ENCODE measurements at regions not wholly inside any gene's neighbourhood (a gene's known extent, or its start where the extent isn't known, plus 50 kb on each side); places are given as distances from the start of the nearest gene placed in this dataset.

DNA sequence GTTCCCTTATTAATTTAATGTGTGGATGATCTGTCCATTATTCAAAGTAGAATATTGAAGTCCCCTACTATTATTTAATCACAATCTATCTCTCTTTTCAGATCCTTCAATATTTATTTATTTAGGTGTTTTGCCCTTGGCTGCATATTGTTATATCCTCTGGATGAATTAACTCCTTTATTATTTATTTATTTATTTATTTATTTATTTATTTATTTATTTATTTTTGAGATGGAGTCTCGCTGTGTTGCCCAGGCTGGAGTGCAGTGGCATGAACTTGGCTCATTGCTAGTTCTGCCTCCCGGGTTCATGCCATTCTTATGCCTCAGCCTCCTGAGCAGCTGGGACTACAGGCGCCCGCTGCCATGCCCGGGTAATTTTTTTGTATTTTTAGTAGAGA, 776.6 kb upstream of the NXPH2 start:
- no peaks in the 10 kb centered on the region for H3K4me1 ChIP-seq (ENCODE audit: control insufficient read depth, insufficient read depth, low read length)
- no peak overlapping the region for H3K27ac ChIP-seq (ENCODE audit: extremely low read depth, low read depth, low read length)
- no peaks in the 10 kb centered on the region for H3K36me3 ChIP-seq (ENCODE audit: control insufficient read depth in 2 of 2, insufficient read depth in 1 of 2, low read length in 2 of 2)
- H3K4me3 ChIP-seq (ENCODE audit: low read depth, low read length): no peak overlapping the region
- POLR2A ChIA-PET: no interaction called here
- no peaks in the 10 kb centered on the region for H3K9me3 ChIP-seq (ENCODE audit: control insufficient read depth, insufficient read depth, low read depth, low read length)
- CTCF ChIA-PET: interaction anchor here (0.7 kb wide), 1 partner anchor 72 kb away, joined by 3 read pairs; no protein-coding TSS in a partner anchor
- TF ChIP-seq, protein P1, sequence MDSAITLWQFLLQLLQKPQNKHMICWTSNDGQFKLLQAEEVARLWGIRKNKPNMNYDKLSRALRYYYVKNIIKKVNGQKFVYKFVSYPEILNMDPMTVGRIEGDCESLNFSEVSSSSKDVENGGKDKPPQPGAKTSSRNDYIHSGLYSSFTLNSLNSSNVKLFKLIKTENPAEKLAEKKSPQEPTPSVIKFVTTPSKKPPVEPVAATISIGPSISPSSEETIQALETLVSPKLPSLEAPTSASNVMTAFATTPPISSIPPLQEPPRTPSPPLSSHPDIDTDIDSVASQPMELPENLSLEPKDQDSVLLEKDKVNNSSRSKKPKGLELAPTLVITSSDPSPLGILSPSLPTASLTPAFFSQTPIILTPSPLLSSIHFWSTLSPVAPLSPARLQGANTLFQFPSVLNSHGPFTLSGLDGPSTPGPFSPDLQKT (IDR thresholded peaks at IDR 0.05; ENCODE audit: borderline replicate concordance, low read depth, low read length): no peak
- TF ChIP-seq ZBTB48 (tag by site-specific recombination; IDR thresholded peaks at IDR 0.05): no peak
- TF ChIP-seq HOXD13 (CRISPR knock-in tag; IDR thresholded peaks at IDR 0.05; ENCODE audit: borderline replicate concordance): no peak
- TF ChIP-seq CTCF (tag by site-specific recombination; IDR thresholded peaks at IDR 0.05): no peak
- TF ChIP-seq ZNF354C (tag by site-specific recombination; IDR thresholded peaks at IDR 0.05; ENCODE audit: borderline replicate concordance, low read depth): no peak
- TF ChIP-seq ZNF488 (tag by site-specific recombination; IDR thresholded peaks at IDR 0.05): no peak
- peak; percentile 87 for TF ChIP-seq ZNF394 (tag by site-specific recombination; IDR thresholded peaks at IDR 0.05; ENCODE audit: borderline replicate concordance)
- no peak for TF ChIP-seq ZFP69B (tag by site-specific recombination; IDR thresholded peaks at IDR 0.05)
- TF ChIP-seq ZNF776 (tag by site-specific recombination; IDR thresholded peaks at IDR 0.05; ENCODE audit: borderline replicate concordance): no peak
- peak; percentile 84 for TF ChIP-seq ZNF518A (tag by site-specific recombination; conservative IDR thresholded peaks at IDR 0.05; ENCODE audit: low read depth)
- TF ChIP-seq, protein P2, sequence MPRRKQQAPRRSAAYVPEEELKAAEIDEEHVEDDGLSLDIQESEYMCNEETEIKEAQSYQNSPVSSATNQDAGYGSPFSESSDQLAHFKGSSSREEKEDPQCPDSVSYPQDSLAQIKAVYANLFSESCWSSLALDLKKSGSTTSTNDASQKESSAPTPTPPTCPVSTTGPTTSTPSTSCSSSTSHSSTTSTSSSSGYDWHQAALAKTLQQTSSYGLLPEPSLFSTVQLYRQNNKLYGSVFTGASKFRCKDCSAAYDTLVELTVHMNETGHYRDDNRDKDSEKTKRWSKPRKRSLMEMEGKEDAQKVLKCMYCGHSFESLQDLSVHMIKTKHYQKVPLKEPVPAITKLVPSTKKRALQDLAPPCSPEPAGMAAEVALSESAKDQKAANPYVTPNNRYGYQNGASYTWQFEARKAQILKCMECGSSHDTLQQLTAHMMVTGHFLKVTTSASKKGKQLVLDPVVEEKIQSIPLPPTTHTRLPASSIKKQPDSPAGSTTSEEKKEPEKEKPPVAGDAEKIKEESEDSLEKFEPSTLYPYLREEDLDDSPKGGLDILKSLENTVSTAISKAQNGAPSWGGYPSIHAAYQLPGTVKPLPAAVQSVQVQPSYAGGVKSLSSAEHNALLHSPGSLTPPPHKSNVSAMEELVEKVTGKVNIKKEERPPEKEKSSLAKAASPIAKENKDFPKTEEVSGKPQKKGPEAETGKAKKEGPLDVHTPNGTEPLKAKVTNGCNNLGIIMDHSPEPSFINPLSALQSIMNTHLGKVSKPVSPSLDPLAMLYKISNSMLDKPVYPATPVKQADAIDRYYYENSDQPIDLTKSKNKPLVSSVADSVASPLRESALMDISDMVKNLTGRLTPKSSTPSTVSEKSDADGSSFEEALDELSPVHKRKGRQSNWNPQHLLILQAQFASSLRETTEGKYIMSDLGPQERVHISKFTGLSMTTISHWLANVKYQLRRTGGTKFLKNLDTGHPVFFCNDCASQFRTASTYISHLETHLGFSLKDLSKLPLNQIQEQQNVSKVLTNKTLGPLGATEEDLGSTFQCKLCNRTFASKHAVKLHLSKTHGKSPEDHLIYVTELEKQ (tag by site-specific recombination; IDR thresholded peaks at IDR 0.05; ENCODE audit: borderline replicate concordance): no peak
- TF ChIP-seq, protein P3, sequence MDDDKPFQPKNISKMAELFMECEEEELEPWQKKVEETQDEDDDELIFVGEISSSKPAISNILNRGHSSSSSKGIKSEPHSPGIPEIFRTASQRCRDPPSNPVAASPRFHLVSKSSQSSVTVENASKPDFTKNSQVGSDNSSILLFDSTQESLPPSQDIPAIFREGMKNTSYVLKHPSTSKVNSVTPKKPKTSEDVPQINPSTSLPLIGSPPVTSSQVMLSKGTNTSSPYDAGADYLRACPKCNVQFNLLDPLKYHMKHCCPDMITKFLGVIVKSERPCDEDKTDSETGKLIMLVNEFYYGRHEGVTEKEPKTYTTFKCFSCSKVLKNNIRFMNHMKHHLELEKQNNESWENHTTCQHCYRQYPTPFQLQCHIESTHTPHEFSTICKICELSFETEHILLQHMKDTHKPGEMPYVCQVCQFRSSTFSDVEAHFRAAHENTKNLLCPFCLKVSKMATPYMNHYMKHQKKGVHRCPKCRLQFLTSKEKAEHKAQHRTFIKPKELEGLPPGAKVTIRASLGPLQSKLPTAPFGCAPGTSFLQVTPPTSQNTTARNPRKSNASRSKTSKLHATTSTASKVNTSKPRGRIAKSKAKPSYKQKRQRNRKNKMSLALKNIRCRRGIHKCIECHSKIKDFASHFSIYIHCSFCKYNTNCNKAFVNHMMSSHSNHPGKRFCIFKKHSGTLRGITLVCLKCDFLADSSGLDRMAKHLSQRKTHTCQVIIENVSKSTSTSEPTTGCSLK (tag by site-specific recombination; IDR thresholded peaks at IDR 0.05): no peak
- no peak for TF ChIP-seq YY2 (tag by site-specific recombination; IDR thresholded peaks at IDR 0.05)
- TF ChIP-seq ZNF169 (tag by site-specific recombination; IDR thresholded peaks at IDR 0.05): no peak
- TF ChIP-seq GFI1B (tag by site-specific recombination; IDR thresholded peaks at IDR 0.05): no peak
- peak; percentile 59 for TF ChIP-seq ZXDB (tag by site-specific recombination; IDR thresholded peaks at IDR 0.05)
- TF ChIP-seq ZNF654 (tag by site-specific recombination; IDR thresholded peaks at IDR 0.05; ENCODE audit: low read depth): peak; percentile 17; the same call in 1 of the 2 replicates
- TF ChIP-seq ZNF248 (tag by site-specific recombination; IDR thresholded peaks at IDR 0.05): no peak
- peak; percentile 85 for TF ChIP-seq ZNF555 (tag by site-specific recombination; conservative IDR thresholded peaks at IDR 0.05)
- TF ChIP-seq, protein P4, sequence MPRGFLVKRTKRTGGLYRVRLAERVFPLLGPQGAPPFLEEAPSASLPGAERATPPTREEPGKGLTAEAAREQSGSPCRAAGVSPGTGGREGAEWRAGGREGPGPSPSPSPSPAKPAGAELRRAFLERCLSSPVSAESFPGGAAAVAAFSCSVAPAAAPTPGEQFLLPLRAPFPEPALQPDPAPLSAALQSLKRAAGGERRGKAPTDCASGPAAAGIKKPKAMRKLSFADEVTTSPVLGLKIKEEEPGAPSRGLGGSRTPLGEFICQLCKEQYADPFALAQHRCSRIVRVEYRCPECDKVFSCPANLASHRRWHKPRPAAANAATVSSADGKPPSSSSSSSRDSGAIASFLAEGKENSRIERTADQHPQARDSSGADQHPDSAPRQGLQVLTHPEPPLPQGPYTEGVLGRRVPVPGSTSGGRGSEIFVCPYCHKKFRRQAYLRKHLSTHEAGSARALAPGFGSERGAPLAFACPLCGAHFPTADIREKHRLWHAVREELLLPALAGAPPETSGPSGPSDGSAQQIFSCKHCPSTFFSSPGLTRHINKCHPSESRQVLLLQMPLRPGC (tag by site-specific recombination; IDR thresholded peaks at IDR 0.05): no peak
